ENCODE measurements at regions not wholly inside any gene's neighbourhood (a gene's known extent, or its start where the extent isn't known, plus 50 kb on each side); places are given as distances from the start of the nearest gene placed in this dataset.

DNA sequence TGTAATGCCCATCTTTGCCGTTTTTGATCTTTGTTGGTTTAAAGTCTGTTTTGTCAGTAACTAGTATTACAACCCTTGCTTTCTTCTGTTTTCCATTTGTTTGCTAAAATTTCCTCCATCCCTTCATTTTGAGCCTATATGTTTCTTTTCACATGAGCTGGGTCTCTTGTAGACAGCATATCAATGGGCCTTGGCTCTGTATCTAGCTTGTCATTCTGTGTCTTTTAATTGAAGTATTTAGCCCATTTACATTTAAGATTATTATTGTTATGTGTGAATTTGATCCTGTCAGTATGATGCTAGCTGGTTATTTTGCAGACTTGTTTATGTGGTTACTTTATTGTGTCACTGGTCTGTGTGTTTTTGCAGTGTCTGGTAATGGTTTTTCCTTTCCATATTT lies 913.2 kb downstream of the TRHDE start:
- Histone ChIP-seq H3K4me1 (ENCODE audit: control insufficient read depth in 4 of 4, insufficient read depth in 4 of 4, low read length in 3 of 4) (no peaks in the 10 kb centered on the region), H3K27ac (ENCODE audit: low read depth in 1 of 2, low read length in 2 of 2) (no peak overlapping the region), H3K9me3 (ENCODE audit: control insufficient read depth in 4 of 4, low read length in 3 of 4) (peaks cover 0 to 23% (median 0%) of the 10 kb centered on the region in 4 donors), H3K4me3 (ENCODE audit: low read depth in 1 of 3, low read length in 3 of 3) (no peak overlapping the region), H3K36me3 (ENCODE audit: control insufficient read depth in 4 of 4, insufficient read depth in 3 of 4, low read depth in 1 of 4, low read length in 3 of 4) (no peaks in the 10 kb centered on the region), H3K9ac (ENCODE audit: low read depth in 1 of 2, low read length in 2 of 2) (no peak overlapping the region), H3K27me3 (ENCODE audit: control insufficient read depth in 4 of 4, insufficient read depth in 4 of 4, low read length in 3 of 4) (no peaks in the 10 kb centered on the region)
- TF ChIP-seq RAD21 (IDR thresholded peaks at IDR 0.05) (no peak), SP1 (IDR thresholded peaks at IDR 0.05) (no peak)
- WGBS: 89% methylated on average over 1 of the region's 1 CpG
- no peak for DNase-seq (ENCODE audit: low spot score)

DNA sequence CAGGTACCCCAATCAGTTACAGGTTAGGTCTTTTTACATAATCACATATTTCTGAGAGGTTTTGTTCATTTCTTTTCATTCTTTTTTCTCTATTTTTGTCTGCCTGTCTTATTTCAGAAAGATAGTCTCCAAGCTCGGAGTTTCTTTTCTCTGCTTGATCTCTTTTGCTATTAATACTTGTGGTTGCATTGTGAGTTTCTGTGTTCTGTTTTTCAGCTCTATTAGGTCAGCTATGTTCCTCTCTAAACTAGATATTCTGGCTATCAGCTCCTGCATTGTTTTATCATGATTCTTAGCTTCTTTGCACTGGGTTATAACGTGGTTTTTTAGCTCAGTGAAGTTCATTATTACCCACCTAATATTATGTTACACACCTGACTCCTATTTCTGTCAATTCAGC lies 914.1 kb downstream of the TRHDE start:
- no peak overlapping the region for H3K27ac ChIP-seq (ENCODE audit: low read depth in 1 of 2, low read length in 2 of 2)
- H3K9ac ChIP-seq (ENCODE audit: low read depth in 1 of 2, low read length in 2 of 2): no peak overlapping the region
- WGBS: 87% methylated on average over 2 of the region's 2 CpGs
- H3K9me3 ChIP-seq (ENCODE audit: control insufficient read depth in 4 of 4, low read length in 3 of 4): peaks cover 0 to 23% (median 0%) of the 10 kb centered on the region in 4 donors
- no peaks in the 10 kb centered on the region for H3K27me3 ChIP-seq (ENCODE audit: control insufficient read depth in 4 of 4, insufficient read depth in 4 of 4, low read length in 3 of 4)
- no peak for DNase-seq (ENCODE audit: low spot score)
- H3K4me3 ChIP-seq (ENCODE audit: low read depth in 1 of 3, low read length in 3 of 3): no peak overlapping the region
- no peaks in the 10 kb centered on the region for H3K36me3 ChIP-seq (ENCODE audit: control insufficient read depth in 4 of 4, insufficient read depth in 3 of 4, low read depth in 1 of 4, low read length in 3 of 4)
- TF ChIP-seq NR2F2 (IDR thresholded peaks at IDR 0.05) (no peak), FOXA1 (IDR thresholded peaks at IDR 0.05) (no peak), YY1 (IDR thresholded peaks at IDR 0.05) (no peak), EGR1 (IDR thresholded peaks at IDR 0.05; ENCODE audit: low read depth in 2 of 2) (no peak), TAF1 (conservative IDR thresholded peaks at IDR 0.05) (no peak), HNF4A (conservative IDR thresholded peaks at IDR 0.05) (no peak), FOXA2 (IDR thresholded peaks at IDR 0.05) (no peak), RXRA (IDR thresholded peaks at IDR 0.05) (no peak), JUND (IDR thresholded peaks at IDR 0.05) (no peak), HNF4G (IDR thresholded peaks at IDR 0.05) (no peak), GABPA (IDR thresholded peaks at IDR 0.05 in 1 of 2, conservative IDR thresholded peaks at IDR 0.05 in 1 of 2) (no peak), SP1 (IDR thresholded peaks at IDR 0.05) (no peak), RAD21 (IDR thresholded peaks at IDR 0.05) (no peak)
- TF ChIP-seq, protein P1, sequence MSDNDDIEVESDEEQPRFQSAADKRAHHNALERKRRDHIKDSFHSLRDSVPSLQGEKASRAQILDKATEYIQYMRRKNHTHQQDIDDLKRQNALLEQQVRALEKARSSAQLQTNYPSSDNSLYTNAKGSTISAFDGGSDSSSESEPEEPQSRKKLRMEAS (IDR thresholded peaks at IDR 0.05): no peak
- TF ChIP-seq, protein P2, sequence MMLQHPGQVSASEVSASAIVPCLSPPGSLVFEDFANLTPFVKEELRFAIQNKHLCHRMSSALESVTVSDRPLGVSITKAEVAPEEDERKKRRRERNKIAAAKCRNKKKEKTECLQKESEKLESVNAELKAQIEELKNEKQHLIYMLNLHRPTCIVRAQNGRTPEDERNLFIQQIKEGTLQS (IDR thresholded peaks at IDR 0.05): no peak
- TF ChIP-seq, protein P3, sequence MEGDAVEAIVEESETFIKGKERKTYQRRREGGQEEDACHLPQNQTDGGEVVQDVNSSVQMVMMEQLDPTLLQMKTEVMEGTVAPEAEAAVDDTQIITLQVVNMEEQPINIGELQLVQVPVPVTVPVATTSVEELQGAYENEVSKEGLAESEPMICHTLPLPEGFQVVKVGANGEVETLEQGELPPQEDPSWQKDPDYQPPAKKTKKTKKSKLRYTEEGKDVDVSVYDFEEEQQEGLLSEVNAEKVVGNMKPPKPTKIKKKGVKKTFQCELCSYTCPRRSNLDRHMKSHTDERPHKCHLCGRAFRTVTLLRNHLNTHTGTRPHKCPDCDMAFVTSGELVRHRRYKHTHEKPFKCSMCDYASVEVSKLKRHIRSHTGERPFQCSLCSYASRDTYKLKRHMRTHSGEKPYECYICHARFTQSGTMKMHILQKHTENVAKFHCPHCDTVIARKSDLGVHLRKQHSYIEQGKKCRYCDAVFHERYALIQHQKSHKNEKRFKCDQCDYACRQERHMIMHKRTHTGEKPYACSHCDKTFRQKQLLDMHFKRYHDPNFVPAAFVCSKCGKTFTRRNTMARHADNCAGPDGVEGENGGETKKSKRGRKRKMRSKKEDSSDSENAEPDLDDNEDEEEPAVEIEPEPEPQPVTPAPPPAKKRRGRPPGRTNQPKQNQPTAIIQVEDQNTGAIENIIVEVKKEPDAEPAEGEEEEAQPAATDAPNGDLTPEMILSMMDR (IDR thresholded peaks at IDR 0.05; ENCODE audit: low read depth, low read length, missing input control): no peak
- TF ChIP-seq, protein P4, sequence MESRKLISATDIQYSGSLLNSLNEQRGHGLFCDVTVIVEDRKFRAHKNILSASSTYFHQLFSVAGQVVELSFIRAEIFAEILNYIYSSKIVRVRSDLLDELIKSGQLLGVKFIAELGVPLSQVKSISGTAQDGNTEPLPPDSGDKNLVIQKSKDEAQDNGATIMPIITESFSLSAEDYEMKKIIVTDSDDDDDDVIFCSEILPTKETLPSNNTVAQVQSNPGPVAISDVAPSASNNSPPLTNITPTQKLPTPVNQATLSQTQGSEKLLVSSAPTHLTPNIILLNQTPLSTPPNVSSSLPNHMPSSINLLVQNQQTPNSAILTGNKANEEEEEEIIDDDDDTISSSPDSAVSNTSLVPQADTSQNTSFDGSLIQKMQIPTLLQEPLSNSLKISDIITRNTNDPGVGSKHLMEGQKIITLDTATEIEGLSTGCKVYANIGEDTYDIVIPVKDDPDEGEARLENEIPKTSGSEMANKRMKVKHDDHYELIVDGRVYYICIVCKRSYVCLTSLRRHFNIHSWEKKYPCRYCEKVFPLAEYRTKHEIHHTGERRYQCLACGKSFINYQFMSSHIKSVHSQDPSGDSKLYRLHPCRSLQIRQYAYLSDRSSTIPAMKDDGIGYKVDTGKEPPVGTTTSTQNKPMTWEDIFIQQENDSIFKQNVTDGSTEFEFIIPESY (IDR thresholded peaks at IDR 0.05): no peak
- TF ChIP-seq, protein P5, sequence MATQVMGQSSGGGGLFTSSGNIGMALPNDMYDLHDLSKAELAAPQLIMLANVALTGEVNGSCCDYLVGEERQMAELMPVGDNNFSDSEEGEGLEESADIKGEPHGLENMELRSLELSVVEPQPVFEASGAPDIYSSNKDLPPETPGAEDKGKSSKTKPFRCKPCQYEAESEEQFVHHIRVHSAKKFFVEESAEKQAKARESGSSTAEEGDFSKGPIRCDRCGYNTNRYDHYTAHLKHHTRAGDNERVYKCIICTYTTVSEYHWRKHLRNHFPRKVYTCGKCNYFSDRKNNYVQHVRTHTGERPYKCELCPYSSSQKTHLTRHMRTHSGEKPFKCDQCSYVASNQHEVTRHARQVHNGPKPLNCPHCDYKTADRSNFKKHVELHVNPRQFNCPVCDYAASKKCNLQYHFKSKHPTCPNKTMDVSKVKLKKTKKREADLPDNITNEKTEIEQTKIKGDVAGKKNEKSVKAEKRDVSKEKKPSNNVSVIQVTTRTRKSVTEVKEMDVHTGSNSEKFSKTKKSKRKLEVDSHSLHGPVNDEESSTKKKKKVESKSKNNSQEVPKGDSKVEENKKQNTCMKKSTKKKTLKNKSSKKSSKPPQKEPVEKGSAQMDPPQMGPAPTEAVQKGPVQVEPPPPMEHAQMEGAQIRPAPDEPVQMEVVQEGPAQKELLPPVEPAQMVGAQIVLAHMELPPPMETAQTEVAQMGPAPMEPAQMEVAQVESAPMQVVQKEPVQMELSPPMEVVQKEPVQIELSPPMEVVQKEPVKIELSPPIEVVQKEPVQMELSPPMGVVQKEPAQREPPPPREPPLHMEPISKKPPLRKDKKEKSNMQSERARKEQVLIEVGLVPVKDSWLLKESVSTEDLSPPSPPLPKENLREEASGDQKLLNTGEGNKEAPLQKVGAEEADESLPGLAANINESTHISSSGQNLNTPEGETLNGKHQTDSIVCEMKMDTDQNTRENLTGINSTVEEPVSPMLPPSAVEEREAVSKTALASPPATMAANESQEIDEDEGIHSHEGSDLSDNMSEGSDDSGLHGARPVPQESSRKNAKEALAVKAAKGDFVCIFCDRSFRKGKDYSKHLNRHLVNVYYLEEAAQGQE (IDR thresholded peaks at IDR 0.05): no peak
- H3K4me1 ChIP-seq (ENCODE audit: control insufficient read depth in 4 of 4, insufficient read depth in 4 of 4, low read length in 3 of 4): no peaks in the 10 kb centered on the region
